ENCODE measurements at regions not wholly inside any gene's neighbourhood (a gene's known extent, or its start where the extent isn't known, plus 50 kb on each side); places are given as distances from the start of the nearest gene placed in this dataset.

GRCh38 chr2:181828122-181828705 lies 63.3 kb upstream of the ITPRID2 start:
- no peak for DNase-seq (ENCODE audit: low spot score)
- no peak for ATAC-seq

GRCh38 chr2:181829230-181829629 lies 62.3 kb upstream of the ITPRID2 start:
- ATAC-seq (no peak), DNase-seq (ENCODE audit: low spot score) (no peak)

GRCh38 chr2:181832015-181832414 lies 59.5 kb upstream of the ITPRID2 start:
- ATAC-seq (no peak), DNase-seq (ENCODE audit: low spot score) (no peak)

GRCh38 chr2:181836583-181836982 lies 54.9 kb upstream of the ITPRID2 start:
- no peak for DNase-seq (ENCODE audit: low spot score)
- no peak for ATAC-seq

- no peak for DNase-seq (ENCODE audit: low spot score)
Observed at GRCh38 chr2:181837563-181837962, 54.0 kb upstream of the ITPRID2 start.

GRCh38 chr2:181839811-181840210 lies 51.7 kb upstream of the ITPRID2 start:
- DNase-seq (ENCODE audit: low spot score) (no peak), ATAC-seq (no peak)

More at GRCh38 chr2:181837563-181837962, 54.0 kb upstream of the ITPRID2 start:
- no peak for ATAC-seq

- DNase-seq (ENCODE audit: low spot score) = no peak
- no peak for ATAC-seq
Observed at GRCh38 chr2:181841079-181841478, 50.5 kb upstream of the ITPRID2 start.

Measured in left lobe of liver (tissue), 2 donors.